ENCODE measurements at regions not wholly inside any gene's neighbourhood (a gene's known extent, or its start where the extent isn't known, plus 50 kb on each side); places are given as distances from the start of the nearest gene placed in this dataset.

- DNase-seq, result no peak
Observed at GRCh38 chr3:71849681-71850080, 64.7 kb upstream of the PROK2 start.

GRCh38 chr3:71847794-71848193, 62.8 kb upstream of the PROK2 start:
- DNase-seq, result no peak

- DNase-seq, result no peak
Observed at GRCh38 chr3:71846185-71846584, 61.2 kb upstream of the PROK2 start.

- DNase-seq, result no peak
Observed at GRCh38 chr3:71843071-71843470, 58.1 kb upstream of the PROK2 start.

GRCh38 chr3:71838406-71838805, 53.5 kb upstream of the PROK2 start:
- no peak for DNase-seq
